HG03571 (cell line): ENCODE measurements at regions not wholly inside any gene's neighbourhood (a gene's known extent, or its start where the extent isn't known, plus 50 kb on each side); places are given as distances from the start of the nearest gene placed in this dataset.

Source experiments
- ATAC-seq: cut with Tn5 transposase; IDR thresholded peaks from one replicate; pipeline ENCODE4 v1.9.1; 2021; ENCODE audit not compliant: unreplicated experiment

DNA sequence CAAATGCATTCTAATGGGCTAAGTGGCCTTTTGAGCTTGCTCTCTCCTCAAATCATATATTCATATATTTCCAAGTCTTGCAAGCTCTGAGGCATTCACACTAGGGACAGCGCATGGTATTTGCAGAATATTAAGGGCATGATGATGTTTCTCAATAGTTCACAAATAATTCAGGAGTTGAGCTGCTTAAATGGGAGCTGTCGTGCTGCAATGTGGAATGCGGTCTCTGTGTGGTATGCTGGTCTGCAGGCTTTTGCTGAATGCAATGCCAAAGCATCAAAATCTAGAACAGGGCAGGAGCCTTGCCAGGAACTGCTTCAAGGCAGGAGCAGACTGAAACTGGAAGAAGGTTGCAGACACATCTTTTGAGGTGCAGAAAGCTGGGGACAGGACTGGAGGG is 1060.0 kb downstream of the TBC1D22A start:
- ATAC-seq: no peak

DNA sequence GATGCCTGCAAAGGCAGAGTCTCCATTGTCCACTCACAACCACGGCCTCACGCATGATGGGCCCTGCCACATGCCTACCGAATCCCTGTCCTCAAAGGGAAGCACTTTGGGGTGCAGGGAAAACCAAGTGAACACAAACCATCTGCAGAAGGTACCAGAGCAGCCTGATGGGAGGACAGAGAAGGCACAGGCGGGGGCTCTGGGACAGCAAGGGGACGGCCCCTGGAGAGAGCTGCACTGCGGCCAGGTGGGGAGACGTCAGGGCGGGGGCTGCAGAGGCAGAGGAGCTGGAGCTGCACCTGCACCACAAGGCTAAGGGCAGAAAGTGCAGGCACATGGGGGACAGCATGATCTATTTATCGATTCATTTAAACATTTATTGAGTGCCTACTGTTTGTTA is 1056.0 kb downstream of the TBC1D22A start:
- ATAC-seq: no peak

GRCh38 chr22:47817380-47817779 is 1054.9 kb downstream of the TBC1D22A start:
- ATAC-seq: no peak

- ATAC-seq: no peak
Measured at GRCh38 chr22:47816863-47817210, 1054.4 kb downstream of the TBC1D22A start.

DNA sequence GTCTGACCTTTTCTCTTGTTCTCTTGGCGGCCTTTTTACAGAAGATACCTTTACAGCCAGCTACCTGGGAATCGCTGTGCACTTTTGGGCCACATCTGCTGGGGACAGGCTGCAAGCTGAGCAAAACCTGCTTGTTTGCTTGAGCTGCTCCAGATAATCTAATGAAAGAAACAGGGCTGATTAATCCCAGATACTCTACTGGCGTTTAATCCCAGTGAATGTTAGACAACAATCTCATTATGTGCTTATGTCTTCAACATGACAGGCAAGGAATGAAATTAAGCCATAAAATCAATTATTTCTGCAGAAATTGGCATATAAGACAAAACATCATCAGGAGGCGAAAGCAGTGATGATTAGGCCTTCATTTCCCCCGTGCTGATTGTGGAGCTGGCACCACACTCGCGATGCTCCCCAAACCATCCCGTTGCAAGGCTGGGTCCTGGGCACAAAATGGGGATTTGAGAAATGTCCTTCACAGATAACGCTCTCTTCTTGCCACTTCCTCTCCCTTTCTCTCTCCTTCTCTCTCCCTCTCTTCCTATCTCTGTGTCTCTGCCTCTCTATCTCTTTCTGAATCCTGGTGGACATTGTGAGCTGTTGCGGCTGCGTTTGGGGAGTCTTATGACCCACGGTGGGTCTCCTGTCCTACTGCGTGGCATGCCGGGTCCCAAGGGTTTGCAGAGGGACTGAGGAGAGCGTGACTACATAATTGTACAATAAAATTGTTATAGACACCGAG is 1053.8 kb downstream of the TBC1D22A start:
- ATAC-seq: no peak

GRCh38 chr22:47814474-47814873 is 1052.0 kb downstream of the TBC1D22A start:
- ATAC-seq: no peak

- ATAC-seq: no peak
Measured at GRCh38 chr22:47813661-47814060, 1051.2 kb downstream of the TBC1D22A start.

- no peak for ATAC-seq
Measured at GRCh38 chr22:47811971-47812370, 1049.5 kb downstream of the TBC1D22A start.

DNA sequence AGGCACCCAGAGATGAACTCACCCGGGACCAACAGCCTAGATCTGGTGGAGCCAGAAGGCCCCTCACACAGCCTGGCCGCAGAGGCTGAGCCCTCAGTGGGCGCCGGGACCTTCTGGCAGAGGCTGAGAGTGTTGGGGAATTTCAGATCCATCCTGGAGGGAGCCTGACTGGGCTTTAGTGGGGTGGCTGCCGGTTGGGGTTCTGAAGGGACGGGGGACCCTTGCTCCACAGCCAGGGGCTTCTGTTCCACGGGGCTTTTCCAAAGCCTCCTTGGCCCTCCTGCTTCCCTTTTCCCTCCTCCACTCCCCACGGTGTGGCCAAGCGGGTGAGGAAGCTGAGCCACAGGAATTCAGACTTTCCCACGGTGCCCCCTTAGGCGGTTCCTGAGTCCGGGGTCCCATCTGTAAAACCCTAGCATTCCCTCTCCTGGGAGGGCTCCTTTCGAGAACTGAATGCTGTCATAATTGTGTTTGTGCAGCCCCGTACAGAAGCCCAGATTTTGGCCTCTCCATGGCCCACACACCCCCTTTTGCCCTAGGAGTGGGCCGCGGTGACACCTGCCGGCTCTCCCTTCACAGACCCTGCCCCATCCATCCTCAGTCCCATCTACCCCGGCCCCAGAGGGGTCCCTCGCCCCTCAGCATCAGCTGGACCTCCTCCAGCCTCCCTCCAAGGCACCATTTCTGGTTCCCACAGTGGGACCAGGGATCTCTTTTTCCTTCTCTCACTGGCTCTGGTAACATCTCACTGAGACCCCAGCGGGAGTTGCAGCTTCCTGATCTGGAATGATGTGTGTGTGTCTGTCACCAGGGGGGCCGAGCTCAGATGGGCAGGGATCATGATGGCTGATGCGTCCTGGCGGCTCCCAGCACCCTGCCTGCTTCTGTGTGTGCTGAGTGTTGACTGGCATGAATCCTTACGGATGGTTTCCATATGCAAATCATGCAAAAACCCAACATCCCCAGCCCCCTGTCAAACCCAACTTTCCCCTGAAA is 1048.4 kb downstream of the TBC1D22A start:
- no peak for ATAC-seq

DNA sequence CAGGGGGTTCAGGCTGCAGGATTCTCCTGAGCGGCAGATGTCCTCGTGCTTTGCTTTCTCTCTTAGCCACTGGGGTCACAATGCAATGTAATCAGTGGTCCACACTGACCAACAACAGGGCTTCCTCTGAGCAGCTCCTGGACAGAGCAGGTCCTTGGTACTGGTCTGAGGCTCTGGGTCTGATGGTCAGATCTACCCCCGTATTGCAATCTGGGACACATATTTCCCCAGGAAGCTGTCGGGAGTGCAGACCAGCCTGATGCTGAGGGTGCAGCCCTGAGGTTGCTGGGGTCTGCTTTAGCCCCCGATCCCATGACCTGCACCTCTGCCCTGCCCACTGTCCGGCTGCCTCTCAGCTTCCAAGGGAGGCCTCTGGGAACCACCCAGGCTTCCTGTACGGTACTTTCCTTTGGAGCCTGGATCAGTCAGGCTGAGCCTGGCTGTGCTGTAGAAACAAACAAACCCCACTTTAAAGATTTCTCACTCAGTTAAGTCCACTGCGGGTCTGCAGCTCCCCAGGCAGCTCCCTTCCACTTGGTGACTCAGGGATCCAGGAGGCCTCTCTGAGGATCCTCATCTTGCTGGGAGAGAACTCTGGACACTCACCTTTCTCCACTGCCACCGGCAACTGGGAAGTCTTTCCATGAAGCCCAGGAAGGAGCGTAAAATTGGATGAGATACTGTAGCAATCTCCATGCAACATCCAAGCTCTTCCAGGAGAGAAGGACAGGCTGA is 1046.6 kb downstream of the TBC1D22A start:
- no peak for ATAC-seq

- ATAC-seq: no peak
Measured at GRCh38 chr22:47808236-47808635, 1045.8 kb downstream of the TBC1D22A start.

DNA sequence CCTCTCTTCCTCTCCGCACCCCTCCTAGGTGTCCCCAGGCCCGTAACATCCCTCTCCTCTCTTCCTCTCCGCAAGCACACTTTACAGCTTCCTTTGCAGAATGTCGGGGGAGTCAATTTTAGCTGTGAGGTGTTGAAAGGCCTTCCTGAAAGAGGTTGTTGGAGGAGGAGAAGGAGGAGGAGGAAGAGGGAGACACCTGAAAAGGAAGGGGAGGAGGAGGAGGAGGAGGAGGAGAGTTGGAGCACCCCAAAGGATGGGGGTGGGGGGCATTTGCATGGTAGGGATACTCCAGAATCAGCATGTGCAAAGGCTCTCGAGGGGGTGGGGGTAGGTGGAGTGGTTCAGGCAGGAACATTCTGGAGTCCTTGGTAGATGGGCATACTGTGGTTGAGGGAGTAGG is 1045.1 kb downstream of the TBC1D22A start:
- no peak for ATAC-seq

DNA sequence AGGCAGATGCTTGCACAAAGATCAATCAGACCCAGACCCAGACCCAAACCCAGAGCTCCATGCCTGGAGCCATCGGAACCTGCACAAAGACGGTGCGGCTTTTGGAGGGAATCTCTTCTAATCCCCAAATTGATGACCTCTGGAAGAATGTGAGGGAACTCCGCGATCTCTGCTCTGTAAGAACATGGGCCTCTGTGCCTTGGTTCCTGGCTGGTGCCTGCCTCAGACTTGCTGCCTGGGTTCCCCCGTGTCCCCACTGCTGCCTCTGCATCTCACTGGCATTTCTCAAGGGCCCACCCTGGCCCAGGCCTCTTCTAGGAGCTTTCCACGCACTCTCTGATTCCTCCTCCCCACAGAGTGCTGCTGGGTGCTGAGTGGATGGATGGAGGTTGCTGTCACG is 1044.4 kb downstream of the TBC1D22A start:
- ATAC-seq: no peak

- ATAC-seq: no peak
Measured at GRCh38 chr22:47805394-47805935, 1043.0 kb downstream of the TBC1D22A start.

DNA sequence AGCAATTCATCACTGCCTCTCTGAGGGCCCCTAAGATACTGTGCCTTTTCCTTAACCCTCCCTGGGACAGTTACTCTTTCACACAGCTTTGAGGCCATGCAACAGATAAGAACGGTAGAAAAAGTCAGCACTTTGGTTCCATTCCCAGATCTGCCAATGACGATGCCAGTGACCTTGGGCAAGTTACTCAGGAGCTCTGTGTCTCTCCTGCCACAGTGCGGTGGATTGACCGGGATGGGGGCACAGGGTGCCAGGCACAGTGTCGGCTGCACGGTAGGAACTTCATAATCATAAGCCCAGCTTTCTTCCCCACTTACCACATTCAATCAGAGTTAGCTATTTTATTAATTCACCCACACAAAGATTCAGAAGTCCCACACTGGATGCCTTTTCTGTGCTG is 1041.8 kb downstream of the TBC1D22A start:
- no peak for ATAC-seq

DNA sequence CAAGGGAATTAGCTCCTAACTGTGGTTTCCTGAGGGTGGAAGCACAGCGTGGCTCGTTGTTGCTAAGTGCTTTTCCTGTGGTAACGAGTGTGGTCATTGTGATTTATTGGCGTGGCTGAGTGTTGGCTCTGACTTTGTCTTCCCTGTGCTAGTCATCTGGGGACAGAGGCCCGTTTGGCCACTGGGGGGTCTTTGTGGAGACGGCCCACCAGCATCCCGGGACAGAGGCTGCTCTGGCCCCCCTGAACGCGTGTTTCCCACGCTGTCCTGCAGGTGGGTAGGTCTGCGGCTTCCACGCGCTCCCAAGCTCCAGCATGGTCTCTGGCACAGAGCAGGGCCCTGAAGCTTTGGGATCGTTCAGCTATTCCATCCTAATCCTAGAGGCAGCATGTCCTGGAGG is 1040.0 kb downstream of the TBC1D22A start:
- no peak for ATAC-seq

DNA sequence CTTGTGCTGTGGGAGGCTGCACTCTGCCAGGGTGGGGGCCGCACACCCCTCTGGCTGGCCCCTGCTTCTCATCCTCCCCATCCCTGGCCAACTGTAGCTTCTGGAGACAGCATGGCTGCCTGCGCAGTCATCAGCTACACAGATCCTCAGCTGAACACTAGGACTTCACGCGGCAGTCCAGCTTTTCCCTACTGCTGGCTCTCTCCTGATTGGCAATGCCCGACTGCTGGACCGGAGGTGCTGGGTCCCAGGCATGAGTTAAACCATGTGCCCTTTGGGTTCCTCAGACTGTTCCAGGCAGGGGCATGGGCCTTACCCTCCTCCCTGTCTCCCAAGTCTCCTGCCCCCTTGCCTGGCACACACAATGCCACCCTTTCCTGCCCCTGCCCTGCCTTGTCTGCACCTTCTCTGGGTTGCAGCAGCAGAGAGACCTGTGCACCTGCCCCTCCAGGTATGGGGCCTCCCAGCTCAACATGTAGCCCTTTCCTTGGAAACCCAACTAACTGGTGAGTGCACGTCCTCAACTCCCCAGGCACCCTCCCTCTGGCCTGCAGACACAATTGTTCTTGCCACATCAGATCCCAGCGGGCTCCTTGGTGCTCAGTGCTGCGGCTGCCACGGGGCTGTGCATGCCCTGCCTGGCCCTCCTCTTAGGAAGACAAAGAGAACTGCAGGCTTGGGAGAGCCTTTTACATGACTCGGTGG is 1039.2 kb downstream of the TBC1D22A start:
- no peak for ATAC-seq

DNA sequence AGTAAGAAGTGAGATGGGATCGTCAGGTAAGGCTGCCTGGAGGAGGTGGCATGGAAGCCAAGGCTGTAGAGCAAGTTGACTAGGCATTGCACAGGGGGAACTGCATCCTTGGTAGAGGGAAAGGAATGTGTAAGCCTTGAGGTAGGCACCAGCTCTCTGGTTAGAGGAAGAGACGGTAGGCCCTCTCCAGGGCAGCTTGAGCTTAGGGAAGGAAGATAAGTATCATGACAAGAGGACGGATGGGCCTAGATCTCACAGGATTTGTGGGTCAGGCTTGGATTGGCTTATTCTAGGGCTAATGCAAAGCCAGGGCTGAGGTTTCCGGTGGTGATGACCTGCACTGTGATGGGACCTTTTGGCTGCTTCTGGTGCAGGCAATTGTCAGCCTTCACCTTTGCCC is 1035.8 kb downstream of the TBC1D22A start:
- ATAC-seq: no peak

- no peak for ATAC-seq
Measured at GRCh38 chr22:47797342-47797945, 1035.0 kb downstream of the TBC1D22A start.
